Kidney (tissue), 13 donors: ENCODE measurements at regions not wholly inside any gene's neighbourhood (a gene's known extent, or its start where the extent isn't known, plus 50 kb on each side); places are given as distances from the start of the nearest gene placed in this dataset.
A peak's percentile ranks its signal among the peaks of the same experiment; 100 is the strongest.

ENCODE experiments used
- DNase-seq, 5 donors: peaks; one replicate each; pipeline ENCODE4 v3.0.0-alpha.2; 2013 to 2020
- FAIRE-seq: peaks from 2 replicates; lab custom pipeline; 2012; peaks lifted over from hg19 to GRCh38; lab: Jason Lieb, UNC
- H3K27ac ChIP-seq, 2 donors: one replicate each; pipeline ENCODE4 v1.7.0; 2013; ENCODE audit warnings: low read depth in 2 of 2, low read length in 2 of 2, inconsistent platforms in 1 of 2
- H3K27me3 ChIP-seq: one replicate; pipeline ENCODE4 v1.7.1; 2013; ENCODE audit warnings: low read length, inconsistent platforms; ENCODE audit not compliant: control insufficient read depth, insufficient read depth
- H3K36me3 ChIP-seq, 3 donors: one replicate each; pipeline versions ENCODE4 v1.7.0 to v1.7.1; 2013; ENCODE audit warnings: low read length in 3 of 3, control low read depth in 1 of 3, inconsistent platforms in 1 of 3; ENCODE audit not compliant: insufficient read depth in 3 of 3, control insufficient read depth in 2 of 3
- H3K4me1 ChIP-seq, 3 donors: one replicate each; pipeline versions ENCODE4 v1.7.0 to v1.7.1; 2013; ENCODE audit warnings: low read length in 3 of 3, inconsistent platforms in 1 of 3, low read depth in 1 of 3; ENCODE audit not compliant: control insufficient read depth in 2 of 3, insufficient read depth in 2 of 3
- H3K4me3 ChIP-seq, 3 donors: one replicate each; pipeline versions ENCODE4 v1.7.0 to v1.8.1; 2013; ENCODE audit warnings: low read length in 3 of 3, control low read depth in 1 of 3, inconsistent platforms in 1 of 3
- H3K9ac ChIP-seq, 3 donors: one replicate each; pipeline versions ENCODE4 v1.7.0 to v1.7.1; 2013; ENCODE audit warnings: low read length in 3 of 3, control low read depth in 1 of 3, inconsistent platforms in 1 of 3
- H3K9me3 ChIP-seq, 3 donors: one replicate each; pipeline versions ENCODE4 v1.7.0 to v1.7.1; 2013; ENCODE audit warnings: low read length in 3 of 3, control low read depth in 1 of 3, inconsistent platforms in 1 of 3; ENCODE audit not compliant: control insufficient read depth in 2 of 3, insufficient read depth in 1 of 3
- CTCF ChIP-seq: IDR thresholded peaks from 3 replicates; pipeline ENCODE4 v1.5.1; 2012; ENCODE audit warnings: mild to moderate bottlenecking, moderate library complexity, borderline replicate concordance; ENCODE audit not compliant: insufficient read depth; ENCODE audit errors: extremely low read depth
- intact Hi-C: fragments of 100-400 bp; cut with DNase I; formaldehyde crosslinking; loops from one replicate; pipeline ENCODE4 v1.11.1; 2022
- donor health status: control.
- donor health status: control.
- donor health status: control.
- donor health status: control.
- donor health status: control.
- donor health status: DM: yes; HTN: yes; CAD: no.
- donor health status: Normal renal cell carcinoma (clear cell type).

DNA sequence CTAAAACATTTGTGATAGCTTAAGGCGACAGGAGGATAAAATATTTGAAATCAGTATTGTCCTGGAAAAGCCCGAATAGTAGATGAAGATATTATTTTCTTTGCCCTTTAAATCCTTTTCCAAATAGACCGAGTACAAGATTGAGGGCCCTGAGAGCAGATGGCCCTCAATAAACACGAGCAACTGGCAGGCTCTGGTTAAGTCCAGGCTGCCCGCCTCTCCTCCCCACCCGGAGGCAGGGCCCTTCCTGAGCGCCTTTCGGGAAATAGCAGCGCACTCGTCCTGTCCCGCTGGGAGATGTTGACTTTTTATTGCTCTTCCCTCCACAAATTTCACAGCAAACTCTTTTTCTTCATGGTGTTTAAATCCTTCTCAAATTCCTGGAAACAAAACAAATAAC is 50.8 kb upstream of the MAX start:
- DNase-seq (no peak), FAIRE-seq (no peak)
- no peak overlapping the region for H3K27ac ChIP-seq
- H3K4me1 ChIP-seq: no peaks in the 10 kb centered on the region
- H3K9me3 ChIP-seq: no peaks in the 10 kb centered on the region
- no peak overlapping the region for H3K4me3 ChIP-seq
- H3K9ac ChIP-seq: no peak overlapping the region
- no peaks in the 10 kb centered on the region for H3K27me3 ChIP-seq
- intact Hi-C loops: no loop called here
- no peak for TF ChIP-seq CTCF
- no peaks in the 10 kb centered on the region for H3K36me3 ChIP-seq

- H3K4me3 ChIP-seq: no peak overlapping the region
- intact Hi-C loops: no loop called here
- no peaks in the 10 kb centered on the region for H3K9me3 ChIP-seq
- no peaks in the 10 kb centered on the region for H3K36me3 ChIP-seq
- H3K9ac ChIP-seq: no peak overlapping the region
- no peaks in the 10 kb centered on the region for H3K27me3 ChIP-seq
- DNase-seq (peak in 1 of 5 donors; percentile 75), FAIRE-seq (no peak)
- no peaks in the 10 kb centered on the region for H3K4me1 ChIP-seq
- no peak for TF ChIP-seq CTCF
- no peak overlapping the region for H3K27ac ChIP-seq
Measured at GRCh38 chr14:65156568-65157366, 54.5 kb upstream of the MAX start.

DNA sequence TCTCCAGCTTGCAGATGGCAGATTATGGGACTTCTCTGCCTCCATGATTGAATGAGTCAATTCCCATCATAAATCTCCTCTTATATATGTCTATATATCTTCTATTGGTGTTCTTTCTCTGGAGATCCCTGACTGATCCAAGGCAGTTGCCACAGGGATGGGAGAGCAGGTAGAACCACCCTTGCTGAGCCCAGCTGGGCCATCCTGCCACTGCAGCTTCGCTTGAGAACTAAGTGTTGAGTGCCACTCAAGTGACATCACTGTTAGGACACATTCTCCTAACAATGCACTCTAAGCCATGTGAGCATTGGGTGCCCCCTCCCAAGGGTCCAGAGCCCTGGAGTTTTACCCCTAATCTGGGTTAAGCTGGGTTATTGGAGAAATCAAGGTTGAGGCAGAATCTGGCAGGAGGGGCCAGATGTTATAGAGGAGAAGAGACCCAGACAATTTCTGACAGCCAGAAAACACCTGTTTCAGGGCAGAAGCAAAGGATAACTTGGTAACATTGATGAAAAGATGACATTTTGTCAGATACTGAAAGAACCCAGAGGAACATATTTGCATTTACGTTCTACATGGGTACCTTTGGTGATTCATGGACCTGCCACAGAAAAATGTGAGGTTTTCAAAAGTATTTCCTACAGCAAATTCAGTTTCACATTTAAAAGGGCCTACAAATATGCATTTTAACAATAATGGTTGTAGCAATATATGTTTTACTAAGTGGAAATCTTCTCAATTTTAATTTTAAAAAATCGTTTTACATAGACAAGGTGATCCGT is 57.2 kb upstream of the MAX start:
- intact Hi-C loops: no loop called here
- Histone ChIP-seq H3K4me3 (no peak overlapping the region), H3K36me3 (no peaks in the 10 kb centered on the region), H3K27ac (no peak overlapping the region), H3K9ac (no peak overlapping the region), H3K27me3 (no peaks in the 10 kb centered on the region), H3K9me3 (no peaks in the 10 kb centered on the region), H3K4me1 (no peaks in the 10 kb centered on the region)
- DNase-seq (no peak), FAIRE-seq (no peak)
- TF ChIP-seq CTCF: no peak
